ENCODE measurements at regions not wholly inside any gene's neighbourhood (a gene's known extent, or its start where the extent isn't known, plus 50 kb on each side); places are given as distances from the start of the nearest gene placed in this dataset.

DNA sequence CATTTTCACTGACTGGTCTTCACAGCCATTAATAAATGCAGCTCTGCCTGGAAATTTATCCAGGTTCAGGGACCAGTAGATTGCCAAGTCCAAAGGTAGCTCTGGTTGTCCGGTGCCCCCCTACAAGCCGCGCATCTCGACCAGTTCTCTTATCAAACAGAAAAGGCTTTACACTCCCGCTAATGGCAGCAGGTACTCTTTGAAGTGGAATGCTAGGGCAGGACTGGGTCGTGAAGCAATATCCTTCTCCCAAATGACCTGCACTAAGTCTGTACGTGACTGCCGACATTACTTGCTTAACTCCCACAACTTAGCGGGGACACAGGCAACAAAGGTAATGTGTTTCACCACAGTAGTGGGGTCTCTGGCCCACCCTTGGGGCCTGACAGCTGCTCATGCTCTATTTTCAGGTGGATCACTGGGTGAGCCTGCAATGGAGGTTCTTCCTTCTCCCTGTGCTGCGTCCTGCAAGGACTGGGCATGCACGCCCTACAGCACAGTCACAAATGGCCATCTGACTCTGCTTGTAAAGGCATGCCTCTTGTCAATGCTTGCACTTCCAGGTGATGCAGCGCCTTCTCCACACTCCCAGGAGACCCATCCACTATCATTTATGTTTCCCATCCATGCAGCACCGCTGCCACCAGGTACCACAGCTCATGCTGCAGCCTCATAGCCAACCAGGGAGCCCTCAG, 96.1 kb upstream of the CTSC start:
- H3K4me3 ChIP-seq (ENCODE audit: low read depth, low read length): no peak overlapping the region
- DNase-seq (ENCODE audit: low read depth): no peak
- TF ChIP-seq, protein P1, sequence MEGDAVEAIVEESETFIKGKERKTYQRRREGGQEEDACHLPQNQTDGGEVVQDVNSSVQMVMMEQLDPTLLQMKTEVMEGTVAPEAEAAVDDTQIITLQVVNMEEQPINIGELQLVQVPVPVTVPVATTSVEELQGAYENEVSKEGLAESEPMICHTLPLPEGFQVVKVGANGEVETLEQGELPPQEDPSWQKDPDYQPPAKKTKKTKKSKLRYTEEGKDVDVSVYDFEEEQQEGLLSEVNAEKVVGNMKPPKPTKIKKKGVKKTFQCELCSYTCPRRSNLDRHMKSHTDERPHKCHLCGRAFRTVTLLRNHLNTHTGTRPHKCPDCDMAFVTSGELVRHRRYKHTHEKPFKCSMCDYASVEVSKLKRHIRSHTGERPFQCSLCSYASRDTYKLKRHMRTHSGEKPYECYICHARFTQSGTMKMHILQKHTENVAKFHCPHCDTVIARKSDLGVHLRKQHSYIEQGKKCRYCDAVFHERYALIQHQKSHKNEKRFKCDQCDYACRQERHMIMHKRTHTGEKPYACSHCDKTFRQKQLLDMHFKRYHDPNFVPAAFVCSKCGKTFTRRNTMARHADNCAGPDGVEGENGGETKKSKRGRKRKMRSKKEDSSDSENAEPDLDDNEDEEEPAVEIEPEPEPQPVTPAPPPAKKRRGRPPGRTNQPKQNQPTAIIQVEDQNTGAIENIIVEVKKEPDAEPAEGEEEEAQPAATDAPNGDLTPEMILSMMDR (IDR thresholded peaks at IDR 0.05; ENCODE audit: low read depth, low read length, missing control alignments): no peak

DNA sequence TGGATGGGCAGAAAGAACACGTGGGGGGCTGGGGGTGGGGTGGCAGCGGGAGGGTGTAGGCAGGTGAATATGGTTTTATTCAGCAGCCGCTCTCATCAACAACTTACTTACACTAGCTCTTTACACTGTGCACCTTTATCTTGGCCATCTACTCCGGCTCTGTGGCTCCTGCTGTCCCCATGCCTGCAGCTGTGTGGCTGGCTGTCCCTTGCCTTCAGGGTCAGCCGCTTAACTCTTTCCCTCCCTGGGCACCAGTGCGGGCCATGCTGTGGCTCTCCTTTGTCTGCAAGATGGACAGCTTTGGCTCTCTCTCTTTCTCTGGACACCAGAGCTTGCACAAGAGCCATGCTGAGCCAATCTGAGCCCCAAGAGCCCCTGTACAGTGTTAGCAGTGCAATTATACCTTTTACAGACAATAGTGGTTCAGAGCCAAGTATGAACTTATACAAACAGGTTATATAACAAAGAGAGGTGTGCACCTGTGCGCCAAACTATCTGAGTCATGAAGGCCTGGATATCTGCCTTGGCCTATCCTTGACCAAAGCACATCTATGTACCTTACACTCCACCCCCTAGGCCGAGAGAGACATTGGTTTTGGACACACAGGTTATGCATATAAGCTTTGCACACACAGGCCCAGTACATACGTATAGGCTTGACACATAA, 94.3 kb upstream of the CTSC start:
- TF ChIP-seq, protein P1 (IDR thresholded peaks at IDR 0.05; ENCODE audit: low read depth, low read length, missing control alignments): no peak
- no peak overlapping the region for H3K4me3 ChIP-seq (ENCODE audit: low read depth, low read length)
- DNase-seq (ENCODE audit: low read depth): no peak

DNA sequence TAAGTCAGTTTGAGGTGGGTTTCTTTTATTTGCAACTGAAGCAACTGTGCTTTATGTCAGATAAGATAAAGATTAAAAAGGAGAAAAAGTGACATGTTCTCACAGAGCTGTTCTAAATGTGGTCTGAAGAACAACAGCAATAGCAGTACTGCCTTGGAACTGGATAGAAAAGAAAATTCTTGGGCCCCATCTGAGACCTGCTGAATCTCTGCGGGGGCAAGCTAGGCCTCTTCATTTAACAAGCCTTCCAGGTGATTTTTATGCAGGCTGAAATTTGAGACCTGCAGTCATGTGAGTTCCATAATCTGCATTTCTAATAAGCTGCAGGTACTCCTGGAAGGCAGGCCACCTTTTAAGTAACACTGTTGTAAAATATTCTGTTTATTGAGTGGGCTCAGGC, 91.4 kb upstream of the CTSC start:
- DNase-seq (ENCODE audit: low read depth): no peak
- H3K4me3 ChIP-seq (ENCODE audit: low read depth, low read length): no peak overlapping the region
- TF ChIP-seq, protein P1 (IDR thresholded peaks at IDR 0.05; ENCODE audit: low read depth, low read length, missing control alignments): no peak

DNA sequence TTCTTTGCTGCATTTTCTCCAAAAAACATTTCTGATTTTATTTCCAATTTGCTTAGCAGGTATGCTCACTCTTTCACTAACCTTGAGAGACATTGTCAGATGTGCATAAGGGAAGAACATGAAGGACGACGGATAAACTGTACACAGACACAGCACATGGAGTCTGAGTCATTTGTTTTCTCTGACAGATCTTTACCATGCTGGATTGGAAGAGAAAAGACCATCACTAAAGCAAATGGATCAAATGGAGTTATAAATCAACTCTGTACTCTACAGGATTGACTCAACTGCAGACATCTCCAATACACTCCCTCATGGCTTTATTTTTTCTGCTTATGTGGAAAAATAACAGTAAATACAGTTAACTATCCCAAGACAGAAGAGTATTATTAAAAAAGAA, 90.2 kb upstream of the CTSC start:
- TF ChIP-seq, protein P1 (IDR thresholded peaks at IDR 0.05; ENCODE audit: low read depth, low read length, missing control alignments): no peak
- no peak overlapping the region for H3K4me3 ChIP-seq (ENCODE audit: low read depth, low read length)
- DNase-seq (ENCODE audit: low read depth): no peak

DNA sequence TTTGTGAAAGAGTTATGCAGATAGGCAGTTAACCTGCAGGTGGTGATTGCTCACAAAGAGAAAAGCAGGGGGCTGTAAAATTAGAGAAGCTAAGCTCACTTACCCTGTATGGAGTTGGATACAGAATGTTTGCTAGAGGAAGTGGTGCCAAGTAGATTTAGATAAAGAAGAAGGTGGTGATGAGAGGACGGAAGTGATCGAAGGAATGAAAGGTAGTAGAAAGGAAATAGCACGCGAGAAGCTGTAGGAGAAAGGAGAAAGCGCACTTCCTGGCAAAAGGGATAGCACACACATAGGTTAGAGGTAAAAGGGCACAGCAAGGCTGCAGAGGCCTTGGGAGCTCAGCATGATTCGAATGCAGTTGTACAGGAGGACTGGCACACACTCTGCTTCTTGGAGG, 87.3 kb upstream of the CTSC start:
- TF ChIP-seq, protein P1 (IDR thresholded peaks at IDR 0.05; ENCODE audit: low read depth, low read length, missing control alignments): no peak
- H3K4me3 ChIP-seq (ENCODE audit: low read depth, low read length): no peak overlapping the region
- DNase-seq (ENCODE audit: low read depth): no peak

DNA sequence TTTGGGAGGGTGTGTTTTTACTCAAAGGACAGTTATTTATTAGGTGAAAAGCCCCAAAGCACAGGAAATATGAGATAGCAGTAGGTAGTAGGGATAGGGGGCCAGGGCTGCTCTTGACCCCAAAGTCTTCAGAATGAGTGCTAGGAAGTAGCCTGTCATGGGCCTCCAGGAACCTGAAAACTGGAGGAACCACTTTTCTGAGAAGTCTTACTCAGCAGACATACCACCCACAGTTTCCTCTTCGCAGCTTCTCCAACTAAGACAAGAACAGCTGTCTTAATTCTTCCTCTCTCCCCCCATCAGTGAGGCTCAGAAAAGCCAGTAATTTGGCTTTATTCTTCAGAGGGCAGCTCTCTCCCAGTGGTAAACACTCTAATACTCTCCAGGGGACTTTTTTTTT, 84.0 kb upstream of the CTSC start:
- TF ChIP-seq, protein P1 (IDR thresholded peaks at IDR 0.05; ENCODE audit: low read depth, low read length, missing control alignments): no peak
- DNase-seq (ENCODE audit: low read depth): peak; percentile 47

More for the DNA sequence above, 84.0 kb upstream of the CTSC start:
- no peak overlapping the region for H3K4me3 ChIP-seq (ENCODE audit: low read depth, low read length)
